Heart left ventricle (tissue), 13 donors: ENCODE measurements at regions not wholly inside any gene's neighbourhood (a gene's known extent, or its start where the extent isn't known, plus 50 kb on each side); places are given as distances from the start of the nearest gene placed in this dataset.

Experiments used
- CTCF ChIP-seq, 12 donors: fragments of 200-600 bp; sonication (generic) in 4 of 12; IDR thresholded peaks; one replicate each; pipeline versions ENCODE4 v1.5.0 to v1.8.0; 2018 to 2022; ENCODE audit warnings: antibody characterized with exemption in 12 of 12, mild to moderate bottlenecking in 5 of 12
- POLR2A ChIP-seq, 2 donors: fragments of 450-650 bp; IDR thresholded peaks; one replicate each; pipeline ENCODE4 v1.6.1; 2017; ENCODE audit warnings: antibody characterized with exemption in 2 of 2, mild to moderate bottlenecking in 2 of 2, moderate library complexity in 2 of 2
- donor health status: ischemic (EF 13 %, LVEDD 7.1; RV severe dilation, severe dysfunction).
- donor health status: DM: no; HTN: yes; CAD: no.
- donor health status: DM: no; HTN: no; CAD: no.
- donor health status: ischemic (EF 25% LVEDD 6.9; RV normal size, moderate dysfunction).
- donor health status: ischemic (EF 25% LVEDD 5.7; RV mildly dilated, moderate dysfunction).
- donor health status: ischemic (EF 35%, LVEDD 5.7; RV mildly dilated, moderate dysfunction).
- donor health status: nonischemic (EF 11% LVEDD 7.7; RV severe dilation, severe dysfunction).
- donor health status: DM: yes; HTN: yes; CAD: no.
- donor health status: PGD.
- donor health status: ischemic (EF 29% LVEDD 5.4; RV normal size, mild dysfunction).
- donor health status: nonischemic (EF 23%, LVEDD 6.1; RV moderate dilation, normal function).

GRCh38 chr3:69651765-69652164, 87.5 kb upstream of the MITF start:
- no peak for TF ChIP-seq CTCF (IDR thresholded peaks at IDR 0.05)
- TF ChIP-seq POLR2A (IDR thresholded peaks at IDR 0.05), result no peak
